Neural progenitor cell (in vitro differentiated cells): ENCODE measurements at regions not wholly inside any gene's neighbourhood (a gene's known extent, or its start where the extent isn't known, plus 50 kb on each side); places are given as distances from the start of the nearest gene placed in this dataset.

Experiments used
- DNase-seq: peaks from one replicate; pipeline ENCODE4 v3.0.0-alpha.2; 2016; ENCODE audit warnings: low spot score
- H2AFZ ChIP-seq: fragments of 200-600 bp; sonication (generic); replicated peaks from 2 replicates; pipeline ENCODE4 v1.6.1; 2016; ENCODE audit warnings: antibody characterized with exemption
- H3F3A ChIP-seq: fragments of 200-600 bp; sonication (generic); 2 replicates; pipeline ENCODE4 v1.6.1; 2016; ENCODE audit warnings: antibody characterized with exemption, low read depth
- H3K27ac ChIP-seq: fragments of 200-600 bp; sonication (generic); 2 replicates; pipeline ENCODE4 v1.5.1; 2016; ENCODE audit warnings: mild to moderate bottlenecking
- H3K27me3 ChIP-seq: fragments of 200-600 bp; sonication (generic); 2 replicates; pipeline ENCODE4 v1.6.1; 2016; ENCODE audit warnings: mild to moderate bottlenecking, moderate library complexity
- H3K36me3 ChIP-seq: fragments of 200-600 bp; sonication (generic); 2 replicates; pipeline ENCODE4 v1.5.1; 2016
- H3K4me1 ChIP-seq: fragments of 200-600 bp; sonication (generic); 2 replicates; pipeline ENCODE4 v1.6.1; 2016; ENCODE audit warnings: mixed run types
- H3K4me2 ChIP-seq: fragments of 200-600 bp; sonication (generic); 2 replicates; pipeline ENCODE4 v1.6.1; 2016
- H3K4me3 ChIP-seq: fragments of 200-600 bp; sonication (generic); 2 replicates; pipeline ENCODE4 v1.5.1; 2016
- H3K79me2 ChIP-seq: fragments of 200-600 bp; sonication (generic); 2 replicates; pipeline ENCODE4 v1.6.1; 2016; ENCODE audit warnings: low read depth
- H3K9ac ChIP-seq: fragments of 200-600 bp; sonication (generic); 2 replicates; pipeline ENCODE4 v1.6.1; 2016
- H3K9me3 ChIP-seq: fragments of 200-600 bp; sonication (generic); 2 replicates; pipeline ENCODE4 v1.5.1; 2016; ENCODE audit warnings: low read depth
- H4K20me1 ChIP-seq: fragments of 200-600 bp; sonication (generic); 2 replicates; pipeline ENCODE4 v1.6.1; 2016; ENCODE audit warnings: low read depth
- H3K27ac Mint-ChIP-seq: 3 replicates; pipeline ENCODE4 v1.8.0; 2021; ENCODE audit warnings: mixed read lengths
- H3K27me3 Mint-ChIP-seq: 2 replicates; pipeline ENCODE4 v1.8.0; 2022; ENCODE audit warnings: low read depth, mild to moderate bottlenecking, inconsistent platforms, moderate library complexity, mixed read lengths; ENCODE audit not compliant: insufficient read depth
- H3K36me3 Mint-ChIP-seq: 3 replicates; pipeline ENCODE4 v1.8.0; 2021; ENCODE audit warnings: mixed read lengths
- H3K4me1 Mint-ChIP-seq: 3 replicates; pipeline ENCODE4 v1.8.0; 2021; ENCODE audit warnings: mixed read lengths
- H3K4me3 Mint-ChIP-seq: 3 replicates; pipeline ENCODE4 v1.8.0; 2021; ENCODE audit warnings: mild to moderate bottlenecking, moderate library complexity, mixed read lengths
- H3K9me3 Mint-ChIP-seq: 3 replicates; pipeline ENCODE4 v1.8.0; 2020; ENCODE audit warnings: mixed read lengths
- CTCF ChIP-seq: fragments of 200-600 bp; sonication (generic); IDR thresholded peaks from 2 replicates; pipeline ENCODE4 v1.5.1; 2017; ENCODE audit warnings: antibody characterized with exemption, mild to moderate bottlenecking
- EZH2 ChIP-seq: fragments of 200-600 bp; sonication (generic); IDR thresholded peaks from 2 replicates; pipeline ENCODE4 v1.6.1; 2017; ENCODE audit warnings: antibody characterized with exemption, mild to moderate bottlenecking, moderate library complexity
- EZH2phosphoT487 ChIP-seq: fragments of 200-600 bp; sonication (generic); IDR thresholded peaks from 2 replicates; pipeline ENCODE4 v1.6.1; 2017; ENCODE audit warnings: antibody characterized with exemption

GRCh38 chr10:130776724-130777123 lies 534.8 kb downstream of the TCERG1L start:
- H3F3A ChIP-seq: no peaks in the 10 kb centered on the region
- no peak overlapping the region for H2AFZ ChIP-seq
- H3K9me3 ChIP-seq: no peaks in the 10 kb centered on the region
- no peak overlapping the region for H3K4me3 ChIP-seq
- peaks cover 4% of the 10 kb centered on the region for H3K4me1 ChIP-seq
- Mint-ChIP-seq H3K9me3 (no peaks in the 10 kb centered on the region), H3K27me3 (peaks cover 8% of the 10 kb centered on the region), H3K36me3 (no peaks in the 10 kb centered on the region), H3K27ac (no peak overlapping the region), H3K4me3 (no peak overlapping the region), H3K4me1 (peaks cover 18% of the 10 kb centered on the region)
- no peak overlapping the region for H3K4me2 ChIP-seq
- H3K36me3 ChIP-seq: no peaks in the 10 kb centered on the region
- no peaks in the 10 kb centered on the region for H3K27me3 ChIP-seq
- no peak for DNase-seq
- no peak overlapping the region for H3K27ac ChIP-seq
- no peaks in the 10 kb centered on the region for H3K79me2 ChIP-seq
- TF ChIP-seq EZH2phosphoT487 (no peak), CTCF (no peak), EZH2 (no peak)
- no peak overlapping the region for H3K9ac ChIP-seq
- H4K20me1 ChIP-seq: no peaks in the 10 kb centered on the region

DNA sequence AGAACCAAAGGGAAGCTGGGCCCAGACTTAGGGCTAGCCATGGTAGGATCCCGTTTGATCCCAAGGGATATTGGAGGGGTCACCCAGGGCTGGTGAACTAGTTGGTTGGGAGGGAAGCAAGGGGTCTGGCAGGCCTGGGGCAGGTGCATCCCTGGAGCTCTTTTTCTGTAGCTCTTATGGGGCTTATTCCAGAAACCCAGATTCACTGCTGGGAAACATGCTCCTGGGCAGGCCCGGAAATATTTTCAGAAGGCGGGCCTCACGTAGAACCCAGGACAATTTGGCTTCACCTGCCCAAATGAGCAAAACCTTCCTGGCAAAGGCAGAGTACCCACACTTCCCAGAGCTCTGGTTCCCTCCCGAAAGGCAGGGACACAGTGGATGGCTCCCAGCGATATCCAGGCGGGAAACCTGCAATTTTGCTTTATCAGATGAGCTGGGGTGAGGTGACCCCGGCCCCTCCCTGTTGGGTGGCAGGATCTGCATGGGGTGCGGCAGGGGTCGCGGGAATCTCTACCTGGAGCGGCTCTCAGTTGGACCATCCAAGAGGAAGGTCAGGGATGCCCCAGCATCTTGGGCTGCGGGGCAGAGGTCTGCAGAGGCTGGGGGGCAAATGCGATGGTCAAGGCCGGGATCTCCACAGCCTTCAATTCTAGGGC lies 533.9 kb downstream of the TCERG1L start:
- H3K9ac ChIP-seq: no peak overlapping the region
- Mint-ChIP-seq H3K4me3 (no peak overlapping the region), H3K4me1 (peaks cover 14% of the 10 kb centered on the region), H3K9me3 (no peaks in the 10 kb centered on the region), H3K27me3 (peaks cover 8% of the 10 kb centered on the region), H3K36me3 (no peaks in the 10 kb centered on the region), H3K27ac (no peak overlapping the region)
- H4K20me1 ChIP-seq: no peaks in the 10 kb centered on the region
- H3F3A ChIP-seq: no peaks in the 10 kb centered on the region
- no peaks in the 10 kb centered on the region for H3K36me3 ChIP-seq
- H3K4me1 ChIP-seq: no peaks in the 10 kb centered on the region
- no peaks in the 10 kb centered on the region for H3K9me3 ChIP-seq
- no peak overlapping the region for H3K4me3 ChIP-seq
- no peak overlapping the region for H2AFZ ChIP-seq
- no peak overlapping the region for H3K4me2 ChIP-seq
- no peaks in the 10 kb centered on the region for H3K27me3 ChIP-seq
- no peak overlapping the region for H3K27ac ChIP-seq
- no peak for TF ChIP-seq CTCF
- no peak for TF ChIP-seq EZH2
- no peaks in the 10 kb centered on the region for H3K79me2 ChIP-seq
- DNase-seq: no peak

- Mint-ChIP-seq H3K9me3 (no peaks in the 10 kb centered on the region), H3K27ac (no peak overlapping the region), H3K36me3 (no peaks in the 10 kb centered on the region), H3K27me3 (peaks cover 11% of the 10 kb centered on the region), H3K4me1 (peaks cover 12% of the 10 kb centered on the region), H3K4me3 (no peak overlapping the region)
- H3K4me3 ChIP-seq: no peak overlapping the region
- H3K27ac ChIP-seq: no peak overlapping the region
- no peak for DNase-seq
- no peaks in the 10 kb centered on the region for H3K4me1 ChIP-seq
- H2AFZ ChIP-seq: no peak overlapping the region
- H3K79me2 ChIP-seq: no peaks in the 10 kb centered on the region
- H4K20me1 ChIP-seq: no peaks in the 10 kb centered on the region
- H3K9me3 ChIP-seq: no peaks in the 10 kb centered on the region
- no peak overlapping the region for H3K9ac ChIP-seq
- TF ChIP-seq CTCF (no peak), EZH2phosphoT487 (no peak), EZH2 (no peak)
- H3F3A ChIP-seq: no peaks in the 10 kb centered on the region
- H3K27me3 ChIP-seq: no peaks in the 10 kb centered on the region
- H3K4me2 ChIP-seq: no peak overlapping the region
- H3K36me3 ChIP-seq: no peaks in the 10 kb centered on the region
Observed at GRCh38 chr10:130778166-130778545, 533.4 kb downstream of the TCERG1L start.
